Uterus (tissue), 2 donors: ENCODE measurements at regions not wholly inside any gene's neighbourhood (a gene's known extent, or its start where the extent isn't known, plus 50 kb on each side); places are given as distances from the start of the nearest gene placed in this dataset.

Source experiments
- CTCF ChIP-seq, 4 experiments: fragments of 200-600 bp in 2 of 4; fragments of 450-650 bp in 2 of 4; sonication (generic) in 2 of 4; IDR thresholded peaks; one replicate each; pipeline ENCODE4 v1.5.1; 2016 to 2019; ENCODE audit warnings: antibody characterized with exemption in 4 of 4, mild to moderate bottlenecking in 2 of 4, moderate library complexity in 1 of 4
- POLR2A ChIP-seq, 2 donors: fragments of 450-650 bp; IDR thresholded peaks; one replicate each; pipeline ENCODE4 v1.6.1; 2016; ENCODE audit warnings: antibody characterized with exemption in 2 of 2, mild to moderate bottlenecking in 1 of 2, moderate library complexity in 1 of 2

DNA sequence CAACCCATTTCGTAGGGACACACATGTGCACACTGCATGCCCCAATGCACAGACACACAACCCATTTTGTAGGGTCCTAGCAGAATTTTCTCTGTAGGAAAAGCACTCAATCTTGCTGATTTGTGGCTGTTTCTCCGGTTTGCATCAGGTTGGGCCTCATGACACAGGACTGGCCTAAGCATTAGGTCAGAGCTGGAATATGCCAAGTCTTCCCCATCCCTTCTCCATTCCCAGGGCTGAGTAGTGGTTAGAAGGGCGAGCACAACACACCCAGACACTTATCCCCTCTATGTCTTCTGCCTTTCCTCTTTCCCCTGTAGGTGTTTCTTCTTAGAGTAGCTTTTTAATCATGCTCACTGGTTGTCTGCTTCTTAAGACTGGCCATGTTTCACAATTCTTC lies 295.9 kb downstream of the SOX11 start:
- TF ChIP-seq POLR2A (IDR thresholded peaks at IDR 0.05) (no peak), CTCF (IDR thresholded peaks at IDR 0.05) (no peak)
